GM23248 (cell line): ENCODE measurements at regions not wholly inside any gene's neighbourhood (a gene's known extent, or its start where the extent isn't known, plus 50 kb on each side); places are given as distances from the start of the nearest gene placed in this dataset.

ENCODE experiments used
- DNase-seq: peaks from one replicate; pipeline ENCODE4 v3.0.0-alpha.2; 2015
- H2AFZ ChIP-seq: fragments of 200-600 bp; sonication (generic); 2 replicates; pipeline ENCODE4 v1.6.1; 2016; ENCODE audit warnings: antibody characterized with exemption
- H3F3A ChIP-seq: fragments of 200-600 bp; sonication (generic); 2 replicates; pipeline ENCODE4 v1.6.1; 2016; ENCODE audit warnings: mild to moderate bottlenecking, antibody characterized with exemption, mixed run types; ENCODE audit not compliant: insufficient read depth
- H3K27ac ChIP-seq: fragments of 200-600 bp; sonication (generic); 2 replicates; pipeline ENCODE4 v1.5.1; 2016; ENCODE audit warnings: mild to moderate bottlenecking
- H3K27me3 ChIP-seq: fragments of 200-600 bp; sonication (generic); replicated peaks from 2 replicates; pipeline ENCODE4 v1.6.1; 2016; ENCODE audit warnings: mild to moderate bottlenecking; ENCODE audit not compliant: insufficient read depth
- H3K36me3 ChIP-seq: fragments of 200-600 bp; sonication (generic); 2 replicates; pipeline ENCODE4 v1.6.1; 2016; ENCODE audit warnings: low read depth, mild to moderate bottlenecking
- H3K4me1 ChIP-seq: fragments of 200-600 bp; sonication (generic); 2 replicates; pipeline ENCODE4 v1.6.1; 2016; ENCODE audit warnings: mild to moderate bottlenecking; ENCODE audit not compliant: insufficient read depth
- H3K4me2 ChIP-seq: fragments of 200-600 bp; sonication (generic); one replicate; pipeline ENCODE4 v1.6.1; 2016; ENCODE audit warnings: mild to moderate bottlenecking; ENCODE audit not compliant: unreplicated experiment
- H3K4me3 ChIP-seq: fragments of 200-600 bp; sonication (generic); 2 replicates; pipeline ENCODE4 v1.5.1; 2016; ENCODE audit warnings: mild to moderate bottlenecking
- H3K79me2 ChIP-seq: fragments of 200-600 bp; sonication (generic); 2 replicates; pipeline ENCODE4 v1.6.1; 2016; ENCODE audit warnings: mild to moderate bottlenecking; ENCODE audit not compliant: insufficient read depth
- H3K9ac ChIP-seq: fragments of 200-600 bp; sonication (generic); 2 replicates; pipeline ENCODE4 v1.6.1; 2016; ENCODE audit warnings: mild to moderate bottlenecking
- H3K9me2 ChIP-seq: fragments of 200-600 bp; sonication (generic); 2 replicates; pipeline ENCODE4 v1.6.1; 2016; ENCODE audit warnings: mixed run types, mild to moderate bottlenecking, moderate library complexity; ENCODE audit not compliant: insufficient read depth
- H3K9me3 ChIP-seq: fragments of 200-600 bp; sonication (generic); one replicate; pipeline ENCODE4 v1.6.1; 2017; ENCODE audit warnings: low read depth
- H4K20me1 ChIP-seq: fragments of 200-600 bp; sonication (generic); 2 replicates; pipeline ENCODE4 v1.6.0; 2016; ENCODE audit not compliant: insufficient read depth
- EZH2 ChIP-seq: fragments of 200-600 bp; sonication (generic); IDR thresholded peaks from 2 replicates; pipeline ENCODE4 v1.6.1; 2018; ENCODE audit warnings: antibody characterized with exemption, mild to moderate bottlenecking; ENCODE audit not compliant: insufficient read depth, poor library complexity, severe bottlenecking
- EZH2phosphoT487 ChIP-seq: fragments of 200-600 bp; sonication (generic); IDR thresholded peaks from 2 replicates; pipeline ENCODE4 v1.6.1; 2018; ENCODE audit warnings: antibody characterized with exemption, moderate library complexity, mild to moderate bottlenecking, low read depth; ENCODE audit not compliant: insufficient read depth
- WGBS, 2 experiments: methylation state at CpG; one replicate each; pipeline ENCODE4 v1.1.6; 2015 to 2017; ENCODE audit warnings: low lambda C conversion rate in 2 of 2, low coverage in 1 of 2; ENCODE audit errors: missing lambda C conversion rate in 2 of 2; 5-methylcytosine and 5-hydroxymethylcytosine counted together
- in situ Hi-C: fragments of 300-500 bp; cut with MboI; formaldehyde crosslinking; loops from 2 replicates; pipeline ENCODE4 v1.15.0; 2020

DNA sequence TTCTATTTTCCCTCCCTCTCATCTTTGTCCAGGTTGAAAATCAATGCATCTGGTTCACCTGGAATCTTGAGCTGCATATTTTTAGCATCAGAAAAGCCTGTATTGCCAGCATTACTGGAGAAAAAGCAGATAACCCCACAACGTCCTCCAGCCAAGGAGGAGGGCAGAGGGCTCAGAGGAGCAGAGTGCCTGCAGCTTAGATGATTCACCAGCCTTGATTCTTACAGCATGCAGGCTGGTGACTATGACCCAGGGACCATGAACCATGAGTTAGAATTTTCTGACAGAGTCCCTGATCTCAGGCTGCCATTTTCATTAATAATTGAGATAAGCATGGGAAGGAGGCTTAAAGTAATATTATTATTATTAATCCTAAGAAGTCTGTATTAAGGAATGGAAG lies 278.2 kb downstream of the BRINP1 start:
- Histone ChIP-seq H3K9ac (no peak overlapping the region), H3K9me3 (no peaks in the 10 kb centered on the region), H3K27me3 (no peaks in the 10 kb centered on the region), H3K4me3 (no peak overlapping the region), H3K4me2 (no peak overlapping the region), H3K36me3 (no peaks in the 10 kb centered on the region), H4K20me1 (no peaks in the 10 kb centered on the region), H3K79me2 (no peaks in the 10 kb centered on the region), H3K9me2 (no peaks in the 10 kb centered on the region), H3F3A (no peaks in the 10 kb centered on the region), H3K4me1 (no peaks in the 10 kb centered on the region), H3K27ac (no peak overlapping the region), H2AFZ (no peak overlapping the region)
- DNase-seq = peak; percentile 33
- TF ChIP-seq EZH2phosphoT487 (no peak), EZH2 (no peak)
- in situ Hi-C loops = no loop called here
- 13% methylated on average over 1 of the region's 1 CpG for WGBS, 2 experiments

- H3K79me2 ChIP-seq = no peaks in the 10 kb centered on the region
- H3K9me2 ChIP-seq = no peaks in the 10 kb centered on the region
- no peak overlapping the region for H3K27ac ChIP-seq
- H3K9me3 ChIP-seq = no peaks in the 10 kb centered on the region
- H2AFZ ChIP-seq = no peak overlapping the region
- no peaks in the 10 kb centered on the region for H4K20me1 ChIP-seq
- WGBS, 2 experiments = 61 to 62% methylated on average over 5 of the region's 5 CpGs
- H3K9ac ChIP-seq = no peak overlapping the region
- no peaks in the 10 kb centered on the region for H3K27me3 ChIP-seq
- in situ Hi-C loops = no loop called here
- peak; percentile 21 for DNase-seq
- no peaks in the 10 kb centered on the region for H3F3A ChIP-seq
- TF ChIP-seq EZH2 (no peak), EZH2phosphoT487 (no peak)
- H3K4me3 ChIP-seq = no peak overlapping the region
- H3K4me2 ChIP-seq = no peak overlapping the region
- H3K4me1 ChIP-seq = no peaks in the 10 kb centered on the region
- no peaks in the 10 kb centered on the region for H3K36me3 ChIP-seq
These were observed 277.1 kb downstream of the BRINP1 start for GRCh38 chr9:119092125-119092524.

DNA sequence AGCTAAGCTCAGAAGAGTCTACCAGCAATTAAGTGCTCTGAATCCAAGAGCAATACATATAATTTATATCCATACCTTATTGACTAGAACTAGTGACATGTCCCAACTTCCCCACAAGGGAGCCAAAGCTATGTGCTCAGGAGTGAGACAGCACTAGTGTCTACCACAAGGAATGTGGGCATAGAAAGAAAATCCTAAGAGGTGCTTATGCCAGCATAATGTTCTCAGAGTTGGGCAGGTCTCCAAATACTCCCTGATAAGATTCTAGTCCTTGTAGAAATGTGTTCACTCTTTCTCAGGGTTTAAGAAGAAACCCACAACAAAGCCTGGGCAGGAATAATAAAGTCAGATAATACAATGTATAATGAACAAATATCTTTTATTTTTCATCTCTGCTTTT lies 275.1 kb downstream of the BRINP1 start:
- H3K4me3 ChIP-seq = no peak overlapping the region
- no peaks in the 10 kb centered on the region for H3F3A ChIP-seq
- H4K20me1 ChIP-seq = no peaks in the 10 kb centered on the region
- in situ Hi-C loops = no loop called here
- H3K9me2 ChIP-seq = no peaks in the 10 kb centered on the region
- no peaks in the 10 kb centered on the region for H3K36me3 ChIP-seq
- no peaks in the 10 kb centered on the region for H3K4me1 ChIP-seq
- H3K9ac ChIP-seq = no peak overlapping the region
- no peaks in the 10 kb centered on the region for H3K9me3 ChIP-seq
- DNase-seq = peak; percentile 7
- no peak for TF ChIP-seq EZH2phosphoT487
- no peak for TF ChIP-seq EZH2
- H2AFZ ChIP-seq = no peak overlapping the region
- no peaks in the 10 kb centered on the region for H3K27me3 ChIP-seq
- no peak overlapping the region for H3K27ac ChIP-seq
- H3K79me2 ChIP-seq = no peaks in the 10 kb centered on the region
- H3K4me2 ChIP-seq = no peak overlapping the region

DNA sequence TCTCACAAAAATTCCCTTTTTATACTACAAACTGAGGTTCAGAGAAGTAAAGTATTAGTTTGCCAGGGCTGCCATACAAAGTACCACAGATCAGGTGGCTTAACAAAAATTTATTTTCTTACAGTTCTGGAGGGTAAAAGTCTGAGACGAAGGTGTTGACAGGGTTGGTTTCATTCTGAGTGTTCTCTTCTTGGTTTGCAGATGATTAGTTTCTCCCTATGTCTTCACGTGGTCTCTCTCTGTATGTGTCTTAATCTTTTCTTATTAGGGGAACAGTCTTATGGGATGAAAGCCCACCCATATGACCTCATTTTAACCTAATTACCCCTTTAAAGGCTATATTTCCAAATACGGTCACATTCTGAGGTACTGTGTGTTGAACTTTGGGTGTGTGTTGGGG lies 274.2 kb downstream of the BRINP1 start:
- H3K9me2 ChIP-seq = no peaks in the 10 kb centered on the region
- H4K20me1 ChIP-seq = no peaks in the 10 kb centered on the region
- 29 to 31% methylated on average over 3 of the region's 3 CpGs for WGBS, 2 experiments
- no peak for DNase-seq
- H3F3A ChIP-seq = no peaks in the 10 kb centered on the region
- H3K4me2 ChIP-seq = no peak overlapping the region
- H3K4me3 ChIP-seq = no peak overlapping the region
- no peak overlapping the region for H3K27ac ChIP-seq
- H3K79me2 ChIP-seq = no peaks in the 10 kb centered on the region
- no peaks in the 10 kb centered on the region for H3K4me1 ChIP-seq
- H2AFZ ChIP-seq = no peak overlapping the region
- H3K9ac ChIP-seq = no peak overlapping the region
- TF ChIP-seq EZH2phosphoT487 = no peak
- TF ChIP-seq EZH2 = no peak
- no peaks in the 10 kb centered on the region for H3K36me3 ChIP-seq
- H3K27me3 ChIP-seq = no peaks in the 10 kb centered on the region
- H3K9me3 ChIP-seq = no peaks in the 10 kb centered on the region
- in situ Hi-C loops = no loop called here

- WGBS, 2 experiments = 16 to 21% methylated on average over 4 of the region's 4 CpGs
- H3K4me2 ChIP-seq = no peak overlapping the region
- H3K4me3 ChIP-seq = no peak overlapping the region
- no peaks in the 10 kb centered on the region for H3K9me2 ChIP-seq
- H3K27me3 ChIP-seq = no peaks in the 10 kb centered on the region
- H3K36me3 ChIP-seq = no peaks in the 10 kb centered on the region
- H3K9me3 ChIP-seq = no peaks in the 10 kb centered on the region
- H3K79me2 ChIP-seq = no peaks in the 10 kb centered on the region
- TF ChIP-seq EZH2phosphoT487 (no peak), EZH2 (no peak)
- no peaks in the 10 kb centered on the region for H4K20me1 ChIP-seq
- H3K9ac ChIP-seq = no peak overlapping the region
- no peak for DNase-seq
- H2AFZ ChIP-seq = no peak overlapping the region
- H3F3A ChIP-seq = no peaks in the 10 kb centered on the region
- no peaks in the 10 kb centered on the region for H3K4me1 ChIP-seq
- in situ Hi-C loops = no loop called here
- no peak overlapping the region for H3K27ac ChIP-seq
These were observed 268.2 kb downstream of the BRINP1 start for GRCh38 chr9:119101048-119101447.
